DMS153 (cell line): ENCODE measurements at regions not wholly inside any gene's neighbourhood (a gene's known extent, or its start where the extent isn't known, plus 50 kb on each side); places are given as distances from the start of the nearest gene placed in this dataset.
"Not testable (repeated sequence)": the region's sequence is repeated elsewhere in the genome, so short reads cannot be mapped to it uniquely, and the experiment has no call there.

Source experiments
- DNase-seq: peaks from one replicate; lab custom pipeline; 2025; lab: John Stamatoyannopoulos, UW

DNA sequence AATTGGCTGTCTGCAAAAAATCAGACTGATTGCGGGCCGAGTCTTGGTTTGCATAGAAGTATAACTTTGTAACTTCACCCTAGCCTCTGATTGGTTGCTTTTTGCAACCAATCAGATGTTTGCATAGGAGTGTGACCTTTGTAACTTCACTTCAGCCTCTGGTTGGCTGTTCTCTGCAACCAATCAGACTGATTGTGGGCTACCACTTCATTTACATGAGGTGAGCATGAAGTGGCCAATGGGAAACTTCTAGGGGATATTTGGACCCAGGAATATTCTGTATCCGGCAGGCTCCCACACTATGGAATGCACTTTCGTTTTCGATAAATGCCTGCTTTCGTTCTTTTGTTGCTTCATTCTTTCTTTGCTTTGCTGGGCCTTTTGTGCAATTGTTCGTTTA is 667.7 kb downstream of the FAM133A start:
- DNase-seq: not testable (repeated sequence)

DNA sequence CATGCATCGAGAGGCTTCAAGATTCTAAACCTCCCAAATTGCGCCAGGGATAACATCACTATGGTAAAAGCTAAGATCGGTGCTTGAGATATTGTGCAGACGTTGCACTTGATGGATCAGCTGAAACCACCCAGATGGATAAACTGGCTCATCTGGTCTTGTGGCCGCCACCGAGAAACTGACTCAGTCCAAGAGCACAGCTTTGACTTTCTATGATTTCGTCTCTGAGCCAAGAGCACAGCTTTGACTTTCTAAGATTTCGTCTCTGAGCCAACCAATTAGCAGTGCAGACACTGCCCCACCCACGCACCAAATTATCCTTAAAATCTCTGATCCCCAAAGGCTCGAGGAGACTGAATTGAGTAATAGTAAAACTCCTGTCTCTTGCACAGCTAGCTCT is 687.2 kb downstream of the FAM133A start:
- no peak for DNase-seq

DNA sequence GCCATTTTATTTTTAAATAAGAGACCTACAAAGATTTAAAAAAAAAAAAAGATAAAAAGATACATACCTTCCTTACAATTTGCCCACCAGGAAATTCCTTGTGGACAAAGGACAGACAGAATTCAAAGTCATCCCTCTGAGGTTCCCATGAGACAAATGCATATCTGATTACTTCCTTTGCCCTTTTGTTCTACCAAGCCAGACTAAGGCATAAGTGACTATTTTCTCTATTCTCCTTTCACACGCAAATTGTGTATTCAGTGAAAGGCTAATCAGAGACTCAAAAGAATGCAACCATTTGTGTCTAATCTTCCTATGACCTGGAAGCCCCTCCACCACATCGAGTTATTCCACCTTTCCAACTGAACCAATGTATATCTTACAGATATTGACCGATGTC is 691.7 kb downstream of the FAM133A start:
- DNase-seq: no peak

DNA sequence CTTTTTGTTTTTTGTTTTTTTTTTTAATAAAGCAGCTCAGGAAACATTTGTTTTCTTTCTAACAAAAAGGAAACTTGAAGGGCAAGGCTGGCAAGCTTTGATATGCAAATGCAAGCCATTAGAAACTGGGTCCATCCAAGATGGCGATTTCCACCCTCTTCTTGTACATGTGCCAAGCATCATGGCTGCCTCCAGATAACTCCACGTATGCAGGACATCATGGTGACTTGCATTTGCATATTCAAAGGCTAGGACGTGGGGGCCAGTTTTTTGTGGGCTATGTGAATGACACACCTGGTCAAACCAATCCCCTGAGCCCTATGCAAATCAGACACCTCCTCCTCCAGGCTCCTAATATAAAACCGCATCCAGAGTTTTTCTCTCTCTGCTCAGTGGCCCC is 692.6 kb downstream of the FAM133A start:
- no peak for DNase-seq

DNA sequence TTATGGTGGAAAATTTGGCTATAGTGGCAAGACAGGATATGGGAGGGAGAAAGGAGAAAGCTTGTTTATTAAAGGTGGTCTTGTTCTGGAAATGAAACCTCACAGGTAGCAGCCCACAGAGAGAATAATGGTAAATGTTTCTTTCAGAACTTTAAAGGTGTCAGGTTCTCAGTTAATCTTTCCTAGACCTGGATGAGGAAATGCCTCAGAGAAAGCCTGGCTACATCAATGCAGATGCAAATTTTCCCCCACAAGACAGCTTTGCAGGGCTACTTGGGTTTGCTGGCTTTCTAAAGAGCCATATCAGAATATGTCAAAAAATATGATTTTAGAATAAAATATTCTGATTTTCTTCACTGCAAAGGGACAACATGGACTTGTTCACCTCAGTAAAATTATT is 715.0 kb downstream of the FAM133A start:
- DNase-seq: no peak

DNA sequence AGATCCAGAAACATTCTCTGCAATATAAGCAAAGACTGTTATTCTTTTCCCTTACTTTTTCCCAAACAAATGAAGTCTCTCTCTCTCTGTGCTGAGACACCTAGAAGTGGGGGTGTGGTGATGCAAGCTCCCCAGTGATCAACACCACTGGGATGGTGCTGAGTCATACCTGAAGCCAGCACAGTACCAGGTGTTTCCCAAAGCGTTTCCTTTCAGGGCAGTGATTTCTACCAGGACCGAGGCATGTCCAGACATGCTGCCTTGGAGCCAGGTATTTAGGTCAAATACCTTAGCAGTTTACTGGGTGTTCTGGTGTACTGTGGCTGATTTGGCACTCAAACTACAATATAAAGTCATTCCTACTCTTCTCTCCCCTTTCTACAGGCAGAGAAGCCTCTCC is 726.5 kb downstream of the FAM133A start:
- DNase-seq: no peak

DNA sequence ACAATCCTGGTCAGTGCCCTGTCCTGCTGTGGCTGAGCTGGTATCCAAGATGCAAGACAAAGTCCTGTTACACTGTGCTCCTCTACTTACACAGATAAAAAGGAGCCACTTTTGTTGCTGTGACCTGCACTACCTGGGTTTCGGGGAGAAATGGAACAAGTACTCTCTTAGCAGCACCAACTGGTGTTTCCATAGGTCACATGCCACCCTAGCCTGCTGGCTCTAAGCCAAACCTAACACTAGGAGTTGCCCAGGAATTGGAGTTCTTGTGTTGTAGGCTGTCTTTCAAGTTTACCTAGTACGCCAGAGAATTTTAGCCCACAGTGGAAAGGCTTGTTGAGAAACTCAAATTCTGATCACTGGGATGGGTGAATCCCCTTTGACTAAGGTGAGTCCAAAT is 727.4 kb downstream of the FAM133A start:
- DNase-seq: no peak

DNA sequence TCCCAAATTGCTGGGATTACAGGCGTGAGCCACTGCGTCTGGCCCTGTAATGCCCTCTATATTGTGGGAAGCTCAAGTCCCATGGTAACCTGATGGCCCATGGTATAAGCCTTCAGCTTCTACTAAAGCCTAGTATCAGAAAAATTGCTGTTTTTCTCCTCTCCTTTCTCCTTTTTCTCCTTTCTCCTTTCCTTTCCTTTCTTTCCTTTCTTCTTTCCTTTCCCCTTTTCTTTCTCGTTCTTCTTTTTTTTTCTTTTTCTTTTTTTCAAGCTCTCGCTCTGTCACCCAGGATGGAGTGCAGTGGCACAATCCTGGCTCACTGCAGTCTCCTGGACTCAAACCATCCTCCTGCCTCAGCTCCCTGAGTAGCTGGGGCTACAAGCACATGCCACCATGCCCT is 740.7 kb downstream of the FAM133A start:
- DNase-seq: no peak

DNA sequence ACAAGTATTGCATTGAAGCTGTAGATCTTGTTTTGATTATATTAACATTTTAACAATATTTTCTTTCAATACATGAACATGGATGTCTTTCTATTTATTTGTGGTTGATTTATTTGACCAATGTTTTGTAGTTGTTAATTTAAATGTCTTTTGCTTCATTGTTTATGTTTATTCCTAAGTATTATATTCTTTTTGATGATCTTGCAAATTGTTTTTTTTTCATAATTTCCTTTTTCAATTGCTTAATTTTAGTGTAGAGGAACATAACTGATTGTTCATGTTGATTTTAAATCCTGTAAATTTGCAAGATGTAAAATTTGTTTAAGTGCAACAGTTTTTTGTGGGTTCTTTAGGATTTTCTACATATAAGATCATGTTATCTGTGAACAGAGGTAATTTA is 744.1 kb downstream of the FAM133A start:
- no peak for DNase-seq

DNA sequence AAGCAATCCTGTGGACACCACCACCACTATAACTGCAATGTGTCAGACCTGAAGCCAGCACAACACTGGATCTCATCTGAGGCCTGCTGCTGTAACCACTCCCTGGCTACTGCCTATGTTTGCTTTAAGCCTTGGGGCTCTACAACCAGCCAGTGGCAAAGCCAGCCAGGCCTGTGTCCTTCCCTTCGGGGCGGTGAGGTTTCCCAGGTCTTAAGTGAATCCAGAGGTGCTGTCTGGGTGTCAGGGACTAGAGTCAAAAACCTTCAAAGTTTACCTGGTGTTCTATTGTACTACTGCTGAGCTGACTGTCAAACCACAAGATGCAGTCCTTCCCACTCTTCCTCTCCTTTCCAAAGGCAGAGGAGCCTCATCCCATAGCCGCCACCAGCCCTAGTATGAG is 750.5 kb downstream of the FAM133A start:
- DNase-seq: no peak

DNA sequence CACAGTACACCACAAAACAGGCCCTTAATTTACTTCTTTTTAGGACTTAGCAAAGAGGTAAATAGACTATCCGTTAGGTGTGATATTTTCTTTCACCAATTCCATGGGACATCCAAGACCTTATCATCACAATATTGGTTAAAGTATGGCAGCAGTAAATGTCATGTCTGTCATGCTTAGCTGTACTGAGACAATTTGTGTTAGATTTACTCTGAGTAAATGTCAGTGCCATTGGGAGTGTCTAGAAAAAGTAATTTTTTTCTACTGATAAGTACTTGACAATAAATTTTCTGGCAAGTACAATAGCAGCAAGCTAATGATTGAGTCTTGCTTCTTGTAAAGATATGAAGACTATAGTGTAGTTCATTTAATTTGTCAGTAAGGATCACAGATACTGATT is 756.1 kb downstream of the FAM133A start:
- DNase-seq: no peak

DNA sequence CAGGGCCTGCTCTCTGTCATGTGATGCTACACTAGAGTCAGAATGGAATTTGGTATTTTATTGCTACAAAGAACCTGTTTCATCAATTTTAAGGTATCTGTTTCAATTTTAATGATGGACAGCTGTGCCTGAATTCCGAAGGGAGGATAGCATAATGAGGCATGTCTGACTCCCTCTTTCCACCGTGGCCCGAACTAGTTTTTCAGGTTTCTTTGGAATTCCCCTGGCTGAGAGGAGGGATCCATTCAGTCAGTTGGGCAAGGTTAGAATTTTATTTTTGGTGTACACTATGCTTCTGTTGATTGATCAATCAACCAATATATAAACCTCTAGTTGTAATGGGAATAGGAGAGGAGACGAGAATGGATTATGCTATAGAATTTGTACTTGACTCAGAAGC is 761.8 kb downstream of the FAM133A start:
- DNase-seq: no peak

DNA sequence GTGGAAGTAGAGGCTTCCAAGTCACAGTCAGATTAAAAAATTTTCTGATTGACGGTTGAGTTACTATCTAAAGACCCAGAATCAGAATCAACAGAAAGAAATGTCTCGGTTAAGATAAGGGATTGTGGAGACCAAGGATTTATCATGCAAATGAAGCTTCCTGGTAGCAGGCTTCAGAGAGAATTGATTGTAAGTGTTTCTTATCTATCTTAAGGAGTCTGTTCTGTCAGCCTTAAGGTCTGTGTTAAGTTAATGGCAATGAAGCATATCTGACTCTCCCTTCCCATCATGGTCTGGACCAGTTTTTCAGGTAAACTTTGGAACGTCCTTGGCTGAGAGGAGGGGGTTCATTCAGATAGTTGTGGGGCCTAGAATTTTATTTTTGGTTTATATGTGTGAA is 780.2 kb downstream of the FAM133A start:
- DNase-seq: no peak

DNA sequence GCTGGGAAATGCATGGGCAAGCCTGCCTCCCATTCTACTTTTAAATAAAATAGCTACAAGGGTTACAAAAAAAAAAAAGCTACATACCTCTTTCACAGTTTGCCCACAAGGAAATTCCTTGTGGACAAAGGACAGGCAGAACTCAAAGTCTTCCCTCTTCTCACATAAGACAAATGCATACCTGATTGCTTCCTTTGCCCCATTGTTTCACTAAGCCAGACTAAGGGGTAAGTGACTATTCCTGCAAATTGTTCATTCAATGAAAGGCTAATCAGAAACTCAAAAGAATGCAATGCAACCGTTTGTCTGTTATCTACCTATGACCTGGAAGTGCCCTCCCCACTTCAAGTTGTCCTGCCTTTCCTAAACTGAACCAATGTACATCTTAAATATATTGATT is 780.6 kb downstream of the FAM133A start:
- DNase-seq: no peak

DNA sequence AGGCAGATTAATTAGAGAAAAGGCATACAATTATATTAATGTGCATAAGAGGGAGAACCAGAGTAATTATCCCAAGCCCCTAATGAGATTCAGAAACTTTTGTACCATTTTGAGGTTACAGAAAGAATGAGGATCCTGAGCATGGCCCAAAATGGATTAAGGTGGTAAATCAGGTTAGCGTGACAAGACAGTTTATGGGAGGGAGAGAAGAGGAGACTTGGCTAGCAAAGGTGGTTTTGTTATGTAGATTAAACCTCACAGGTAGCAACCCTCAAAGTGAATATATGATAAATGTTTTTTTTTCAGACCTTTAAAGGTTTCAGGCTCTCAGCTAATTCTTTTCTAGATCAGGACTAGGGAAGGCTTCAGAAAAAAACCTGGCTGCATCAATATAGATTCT is 781.8 kb downstream of the FAM133A start:
- DNase-seq: no peak

DNA sequence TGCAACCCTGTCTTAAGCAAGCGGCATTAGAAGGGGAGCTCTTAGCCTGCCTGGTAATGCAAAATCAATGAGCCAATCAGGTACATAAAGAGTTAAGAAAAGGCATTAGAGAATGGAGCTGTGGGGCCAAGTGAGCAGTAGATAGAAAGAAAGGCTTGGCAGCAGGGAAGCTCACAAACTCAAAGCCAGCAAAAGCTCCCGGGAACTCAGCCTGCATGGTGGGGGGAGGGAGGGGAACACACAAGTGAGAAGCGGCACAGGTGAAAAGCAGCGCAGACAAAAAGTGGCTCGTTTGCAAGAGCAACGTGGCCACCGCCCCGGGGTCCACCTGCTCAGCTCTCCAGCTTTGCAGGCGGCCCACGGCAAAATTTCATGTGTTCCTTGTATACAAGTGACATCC is 818.5 kb downstream of the FAM133A start:
- DNase-seq: no peak

DNA sequence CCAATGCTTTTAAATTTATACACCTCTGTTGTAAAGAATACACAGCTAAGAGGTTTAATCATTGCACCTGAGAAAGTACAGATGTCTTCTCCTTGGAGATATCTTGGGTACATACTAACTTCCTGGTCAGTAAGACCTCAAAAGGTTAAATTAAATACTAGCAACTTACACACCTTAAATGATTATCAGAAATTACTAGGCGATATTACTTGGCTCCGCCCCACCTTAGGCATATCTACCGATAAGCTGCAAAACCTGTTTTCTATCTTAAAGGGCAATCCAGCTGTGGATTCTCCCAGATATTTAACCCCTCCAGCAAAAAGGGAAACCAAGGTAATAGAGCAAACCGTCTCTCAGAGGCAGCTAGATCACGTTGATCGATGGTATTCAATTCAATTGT is 819.4 kb downstream of the FAM133A start:
- DNase-seq: no peak

DNA sequence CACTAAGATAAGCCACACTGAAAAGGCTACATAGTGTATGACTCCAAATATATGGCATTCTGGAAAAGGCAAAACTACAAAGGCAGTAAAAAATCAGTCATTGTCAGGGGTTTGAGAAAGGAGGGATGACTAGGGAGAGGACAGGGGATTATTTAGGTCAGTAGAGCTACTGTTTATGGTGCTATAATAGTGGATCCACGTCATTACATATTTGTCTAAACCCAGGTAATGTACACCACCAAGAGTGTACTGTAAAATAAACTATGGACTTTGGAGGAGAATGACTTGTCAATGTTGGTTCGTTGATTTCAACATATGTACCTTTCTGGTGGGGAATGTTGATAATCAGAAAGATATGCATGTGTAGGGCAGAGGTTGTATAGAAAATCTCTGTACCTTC is 837.6 kb downstream of the FAM133A start:
- DNase-seq: no peak

DNA sequence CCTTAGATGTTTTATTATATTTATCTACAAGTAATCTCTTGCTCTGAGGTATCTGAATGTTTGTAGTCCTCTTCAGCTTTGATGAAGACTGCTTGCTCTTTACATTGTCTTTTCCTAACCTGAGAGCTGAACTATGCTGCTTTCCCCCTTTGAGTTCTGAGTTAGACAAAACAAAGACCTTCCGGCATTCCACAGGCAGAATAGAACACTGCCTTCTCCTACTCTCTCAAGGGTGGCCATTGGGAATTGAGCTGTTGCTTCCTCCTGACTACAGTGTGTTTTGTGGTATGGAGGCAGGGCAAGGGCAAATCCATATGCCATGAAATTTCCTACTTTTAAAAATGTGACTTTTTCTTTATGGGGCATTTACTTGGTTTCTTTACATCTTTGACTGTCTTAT is 841.0 kb downstream of the FAM133A start:
- DNase-seq: no peak

DNA sequence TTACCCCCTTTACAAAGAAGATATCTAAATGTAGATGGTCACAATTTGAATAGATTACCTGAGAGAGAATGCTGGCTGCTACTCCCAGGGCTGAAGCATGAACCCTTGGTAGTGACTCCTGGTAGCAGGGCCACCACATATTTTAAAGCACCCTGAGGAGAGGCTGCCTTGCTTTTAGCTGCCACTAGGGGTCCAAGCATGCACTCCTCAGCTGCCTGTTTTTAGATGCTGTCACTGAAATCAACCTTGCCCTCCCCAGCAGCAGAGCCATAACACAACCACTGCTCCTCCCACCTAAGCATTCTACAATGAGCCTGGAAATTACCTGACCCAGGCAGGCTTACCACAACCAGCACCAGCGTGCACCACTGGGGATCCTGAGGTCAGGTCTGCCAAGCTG is 850.9 kb downstream of the FAM133A start:
- no peak for DNase-seq

DNA sequence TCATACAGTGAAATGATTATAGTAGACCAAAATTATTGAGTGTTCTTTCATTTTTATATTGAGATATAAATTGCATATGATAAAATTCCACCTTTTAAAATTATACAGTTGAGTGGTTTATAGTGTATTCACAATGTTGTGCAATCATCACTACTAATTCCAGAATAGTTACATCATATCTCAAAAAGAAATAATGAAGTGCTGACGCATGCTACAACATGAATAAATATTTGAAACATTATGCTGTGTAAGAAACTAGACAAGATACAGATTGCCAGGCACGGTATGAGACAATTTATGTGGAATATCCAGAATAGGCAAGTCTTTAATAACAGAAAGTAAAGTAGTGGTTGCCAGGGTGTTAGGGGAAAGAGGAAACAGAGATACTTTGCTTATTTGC is 871.7 kb downstream of the FAM133A start:
- DNase-seq: no peak

DNA sequence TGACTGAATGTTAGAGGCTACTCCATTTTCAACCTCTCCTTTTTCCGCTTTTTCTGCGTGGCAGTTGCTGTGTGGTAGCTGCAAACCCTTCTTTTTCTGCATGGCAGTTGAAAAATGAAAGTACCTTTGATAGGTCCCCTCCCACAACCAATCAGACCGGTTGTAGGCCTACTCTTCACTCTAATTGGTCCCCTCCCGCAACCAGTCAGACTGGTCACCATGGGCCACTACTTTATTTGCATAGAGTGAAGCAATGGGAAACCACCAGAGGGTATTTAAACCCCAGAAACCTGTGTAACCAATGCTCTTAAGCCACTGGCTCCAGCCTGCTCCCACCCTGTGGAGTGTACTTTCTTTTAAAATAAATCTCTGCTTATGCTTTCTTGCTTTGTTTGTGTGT is 877.8 kb downstream of the FAM133A start:
- DNase-seq: no peak

DNA sequence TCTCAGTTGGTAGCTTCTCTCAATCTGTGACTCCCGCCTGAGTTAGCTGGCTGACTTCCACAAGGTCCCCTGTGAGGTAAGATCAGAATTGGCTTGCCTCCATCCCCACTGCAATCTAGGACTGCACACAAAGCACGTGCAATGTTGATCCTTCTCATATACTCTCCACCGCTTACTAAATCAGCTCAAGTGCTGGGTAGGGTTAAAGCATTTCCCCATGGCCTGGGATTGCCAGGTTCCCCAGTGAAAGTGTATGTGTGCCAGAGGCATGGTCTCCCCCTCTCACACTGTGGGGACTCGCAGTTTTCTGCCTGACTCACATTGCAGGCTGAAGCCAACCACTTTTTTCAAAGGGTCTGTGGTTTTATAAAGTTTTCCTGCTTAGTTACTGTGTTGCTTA is 886.9 kb downstream of the FAM133A start:
- no peak for DNase-seq

DNA sequence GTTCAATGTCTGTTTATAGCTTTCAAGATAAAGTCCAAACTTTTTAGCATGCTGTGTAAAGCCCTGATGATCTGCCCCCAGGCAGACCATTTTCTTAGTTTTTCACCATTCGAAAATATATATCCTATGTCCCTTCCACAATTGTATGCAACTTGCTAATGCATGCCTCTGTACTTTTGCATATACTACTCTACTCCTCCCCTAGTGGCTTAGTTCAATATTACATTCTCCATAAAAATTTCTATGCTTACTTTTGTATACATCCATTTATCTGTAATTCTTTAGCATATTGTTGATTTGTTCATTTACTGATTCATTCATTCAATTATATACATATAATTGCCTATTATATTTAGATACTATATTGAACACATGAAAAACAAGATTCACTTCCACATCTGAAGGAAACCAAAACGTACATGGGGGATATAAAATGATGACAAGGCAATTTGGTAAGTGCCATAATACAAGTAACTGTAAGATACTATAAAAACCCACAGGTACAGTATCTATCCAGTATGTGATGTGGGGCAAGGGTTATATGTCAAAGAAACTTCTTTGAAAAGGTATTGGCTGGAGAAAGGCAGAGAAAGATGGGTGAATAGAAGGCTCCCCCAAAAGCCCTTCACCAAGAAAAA is 902.5 kb downstream of the FAM133A start:
- no peak for DNase-seq

DNA sequence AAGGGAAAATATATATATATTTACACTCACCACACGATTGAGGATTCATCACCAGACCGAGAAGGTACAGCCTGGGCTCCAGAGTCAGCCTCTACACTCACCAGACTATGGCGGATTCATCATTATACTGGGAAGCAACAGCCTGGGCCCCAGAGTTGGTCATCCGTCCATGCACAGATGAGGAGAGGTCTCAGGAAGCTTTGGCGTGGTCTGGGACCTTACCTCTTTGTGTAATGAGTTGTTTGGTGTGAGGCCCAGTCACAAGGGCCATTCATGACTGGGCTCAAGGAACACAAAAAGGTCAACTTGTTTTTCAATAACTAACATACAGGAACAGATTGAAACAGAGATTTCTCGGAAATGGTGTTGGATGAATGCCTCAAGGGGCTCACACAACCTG is 926.1 kb downstream of the FAM133A start:
- no peak for DNase-seq
